Activated CD4-positive, alpha-beta T cell treated with anti-CD3 and anti-CD28 coated beads for 36 hours (primary cell): ENCODE measurements at regions not wholly inside any gene's neighbourhood (a gene's known extent, or its start where the extent isn't known, plus 50 kb on each side); places are given as distances from the start of the nearest gene placed in this dataset.

Source experiments
- ATAC-seq: fragments of 200-7000 bp; cut with Tn5 transposase; one replicate; pipeline ENCODE4 v1.10.0; 2021; ENCODE audit warnings: mild to moderate bottlenecking, moderate library complexity
- CTCF ChIA-PET: fragments of 350-600 bp; sonication (Branson Sonifier 250); formaldehyde crosslinking; loops from one replicate; lab custom pipeline; 2021; ENCODE audit warnings: antibody characterized with exemption; lab: Charles Lee
- POLR2A ChIA-PET: fragments of 350-600 bp; sonication (Branson Sonifier 250); formaldehyde crosslinking; loops from one replicate; lab custom pipeline; 2021; ENCODE audit warnings: antibody characterized with exemption, inconsistent platforms; lab: Charles Lee
- DNase-seq: peaks from one replicate; pipeline ENCODE4 v3.0.0-alpha.2; 2020
- H3K27ac Mint-ChIP-seq: one replicate; pipeline ENCODE4 v1.8.0; 2021; ENCODE audit warnings: mixed read lengths
- H3K27me3 Mint-ChIP-seq: one replicate; pipeline ENCODE4 v1.8.0; 2021; ENCODE audit warnings: mixed read lengths
- H3K36me3 Mint-ChIP-seq: one replicate; pipeline ENCODE4 v1.8.0; 2021; ENCODE audit warnings: low read depth, mixed read lengths
- H3K4me1 Mint-ChIP-seq: one replicate; pipeline ENCODE4 v1.8.0; 2021; ENCODE audit warnings: mixed read lengths
- H3K4me3 Mint-ChIP-seq: one replicate; pipeline ENCODE4 v1.8.0; 2021; ENCODE audit warnings: mild to moderate bottlenecking, moderate library complexity, mixed read lengths
- H3K9me3 Mint-ChIP-seq: one replicate; pipeline ENCODE4 v1.8.0; 2021; ENCODE audit warnings: low read depth, mixed read lengths
- intact Hi-C, 2 experiments: fragments of 100-400 bp; cut with DNase I in 1 of 2; cut with micrococcal nuclease in 1 of 2; formaldehyde crosslinking; loops; one replicate each; pipeline versions ENCODE4 v1.14.2 to v1.15.1; 2022 to 2024; cut with DNase I, micrococcal nuclease

GRCh38 chr6:14981960-14982359 lies 263.9 kb upstream of the JARID2 start:
- ATAC-seq (no peak), DNase-seq (no peak)
- intact Hi-C loops: no loop called here
- Mint-ChIP-seq H3K9me3 (no peaks in the 10 kb centered on the region), H3K4me3 (no peak overlapping the region), H3K4me1 (peaks cover 3% of the 10 kb centered on the region), H3K27ac (no peak overlapping the region), H3K36me3 (no peaks in the 10 kb centered on the region), H3K27me3 (peaks cover 2% of the 10 kb centered on the region)
- POLR2A ChIA-PET: no interaction called here
- CTCF ChIA-PET: no interaction called here

- Mint-ChIP-seq H3K4me3 (no peak overlapping the region), H3K27me3 (peaks cover 2% of the 10 kb centered on the region), H3K9me3 (no peaks in the 10 kb centered on the region), H3K27ac (no peak overlapping the region), H3K36me3 (no peaks in the 10 kb centered on the region), H3K4me1 (peaks cover 3% of the 10 kb centered on the region)
- intact Hi-C loops: no loop called here
- ChIA-PET CTCF (interaction anchor here (1.0 kb wide), 1 partner anchor 640 kb away, joined by 3 read pairs; no protein-coding TSS in a partner anchor), POLR2A (no interaction called here)
- ATAC-seq: no peak
- no peak for DNase-seq
These were observed 262.0 kb upstream of the JARID2 start for GRCh38 chr6:14983599-14984518.

GRCh38 chr6:14984519-14984853 lies 261.4 kb upstream of the JARID2 start:
- ChIA-PET CTCF (no interaction called here), POLR2A (no interaction called here)
- H3K36me3 Mint-ChIP-seq: no peaks in the 10 kb centered on the region
- intact Hi-C loops: no loop called here
- no peak overlapping the region for H3K4me3 Mint-ChIP-seq
- ATAC-seq (no peak), DNase-seq (no peak)
- H3K27me3 Mint-ChIP-seq: peaks cover 2% of the 10 kb centered on the region
- H3K9me3 Mint-ChIP-seq: no peaks in the 10 kb centered on the region
- H3K27ac Mint-ChIP-seq: no peak overlapping the region
- H3K4me1 Mint-ChIP-seq: peaks cover 3% of the 10 kb centered on the region

DNA sequence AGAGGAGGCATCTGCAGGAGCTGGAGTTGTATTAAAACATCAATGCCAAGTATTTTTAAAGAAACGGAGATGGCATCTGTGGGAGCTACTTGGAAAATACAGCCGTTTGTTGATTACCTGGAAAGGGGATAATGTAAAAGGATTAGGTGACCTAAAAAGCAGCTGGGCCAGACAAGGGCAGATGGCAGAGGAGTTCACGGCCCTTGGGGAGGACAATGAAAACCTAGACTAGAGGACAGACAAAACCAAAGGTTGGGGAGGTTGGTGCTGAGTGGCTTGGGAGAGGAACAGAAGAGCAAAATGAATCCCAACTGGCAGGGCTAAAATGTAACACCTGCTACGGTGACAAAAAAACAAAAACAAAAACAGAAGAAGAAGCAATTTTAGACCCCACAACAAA lies 260.5 kb upstream of the JARID2 start:
- H3K36me3 Mint-ChIP-seq: no peaks in the 10 kb centered on the region
- peaks cover 3% of the 10 kb centered on the region for H3K4me1 Mint-ChIP-seq
- H3K27ac Mint-ChIP-seq: no peak overlapping the region
- DNase-seq (no peak), ATAC-seq (no peak)
- ChIA-PET POLR2A (no interaction called here), CTCF (no interaction called here)
- H3K27me3 Mint-ChIP-seq: peaks cover 2% of the 10 kb centered on the region
- intact Hi-C loops: loop anchor here in 1 of 2 experiments (1.0 kb wide), 1 partner anchor 9 kb away; no protein-coding TSS in a partner anchor
- H3K9me3 Mint-ChIP-seq: no peaks in the 10 kb centered on the region
- no peak overlapping the region for H3K4me3 Mint-ChIP-seq

GRCh38 chr6:14986370-14986769 lies 259.5 kb upstream of the JARID2 start:
- ChIA-PET CTCF (no interaction called here), POLR2A (no interaction called here)
- Mint-ChIP-seq H3K4me3 (no peak overlapping the region), H3K27me3 (peaks cover 2% of the 10 kb centered on the region), H3K36me3 (no peaks in the 10 kb centered on the region), H3K27ac (no peak overlapping the region), H3K9me3 (no peaks in the 10 kb centered on the region), H3K4me1 (peaks cover 3% of the 10 kb centered on the region)
- DNase-seq: no peak
- no peak for ATAC-seq
- intact Hi-C loops: no loop called here

DNA sequence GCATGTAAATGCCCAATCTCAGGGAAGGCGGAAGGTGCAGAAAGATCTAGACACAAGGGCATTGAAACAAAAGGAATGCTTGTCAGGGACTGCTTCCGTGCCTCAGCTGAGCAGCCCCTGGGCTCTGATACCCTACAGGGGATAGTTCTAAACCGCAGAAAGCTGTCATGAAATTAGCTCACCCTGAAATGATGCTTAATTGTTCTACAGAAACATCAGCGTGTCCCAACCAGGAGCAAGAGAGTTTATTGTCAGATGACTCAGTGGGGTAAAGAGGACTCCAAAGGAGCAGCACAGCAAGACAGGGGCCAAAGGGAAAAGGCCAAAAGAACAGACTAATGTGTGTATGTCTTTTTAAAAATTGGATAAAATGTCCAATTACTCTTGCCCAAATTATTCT lies 258.4 kb upstream of the JARID2 start:
- Mint-ChIP-seq H3K9me3 (no peaks in the 10 kb centered on the region), H3K4me3 (no peak overlapping the region), H3K36me3 (no peaks in the 10 kb centered on the region), H3K27me3 (peaks cover 2% of the 10 kb centered on the region), H3K4me1 (no peaks in the 10 kb centered on the region), H3K27ac (no peak overlapping the region)
- ATAC-seq (no peak), DNase-seq (no peak)
- ChIA-PET CTCF (no interaction called here), POLR2A (no interaction called here)
- intact Hi-C loops: no loop called here

GRCh38 chr6:14992382-14992781 lies 253.5 kb upstream of the JARID2 start:
- no peaks in the 10 kb centered on the region for H3K27me3 Mint-ChIP-seq
- DNase-seq (no peak), ATAC-seq (no peak)
- POLR2A ChIA-PET: no interaction called here
- no peak overlapping the region for H3K27ac Mint-ChIP-seq
- no peaks in the 10 kb centered on the region for H3K9me3 Mint-ChIP-seq
- CTCF ChIA-PET: no interaction called here
- H3K36me3 Mint-ChIP-seq: no peaks in the 10 kb centered on the region
- intact Hi-C loops: no loop called here
- no peak overlapping the region for H3K4me3 Mint-ChIP-seq
- H3K4me1 Mint-ChIP-seq: no peaks in the 10 kb centered on the region

GRCh38 chr6:14995208-14995607 lies 250.7 kb upstream of the JARID2 start:
- ATAC-seq: no peak
- Mint-ChIP-seq H3K4me1 (no peaks in the 10 kb centered on the region), H3K9me3 (no peaks in the 10 kb centered on the region), H3K27ac (no peak overlapping the region), H3K4me3 (no peak overlapping the region), H3K36me3 (no peaks in the 10 kb centered on the region), H3K27me3 (no peaks in the 10 kb centered on the region)
- POLR2A ChIA-PET: no interaction called here
- CTCF ChIA-PET: no interaction called here
- no peak for DNase-seq
- intact Hi-C loops: no loop called here

- no peak for DNase-seq
- Mint-ChIP-seq H3K4me3 (no peak overlapping the region), H3K27me3 (no peaks in the 10 kb centered on the region), H3K36me3 (no peaks in the 10 kb centered on the region), H3K27ac (no peak overlapping the region), H3K4me1 (no peaks in the 10 kb centered on the region), H3K9me3 (no peaks in the 10 kb centered on the region)
- CTCF ChIA-PET: no interaction called here
- POLR2A ChIA-PET: interaction anchor here (0.6 kb wide), 1 partner anchor 575 kb away, joined by 3 read pairs; no protein-coding TSS in a partner anchor
- no peak for ATAC-seq
- intact Hi-C loops: no loop called here
These were observed 249.8 kb upstream of the JARID2 start for GRCh38 chr6:14995966-14996602.

GRCh38 chr6:14996892-14997291 lies 249.0 kb upstream of the JARID2 start:
- no peak for DNase-seq
- Mint-ChIP-seq H3K27me3 (no peaks in the 10 kb centered on the region), H3K9me3 (no peaks in the 10 kb centered on the region), H3K27ac (no peak overlapping the region), H3K4me1 (no peaks in the 10 kb centered on the region), H3K36me3 (no peaks in the 10 kb centered on the region), H3K4me3 (no peak overlapping the region)
- POLR2A ChIA-PET: no interaction called here
- intact Hi-C loops: no loop called here
- CTCF ChIA-PET: no interaction called here
- ATAC-seq: no peak

GRCh38 chr6:14997507-14997906 lies 248.4 kb upstream of the JARID2 start:
- Mint-ChIP-seq H3K27me3 (no peaks in the 10 kb centered on the region), H3K4me3 (no peak overlapping the region), H3K36me3 (no peaks in the 10 kb centered on the region), H3K27ac (no peak overlapping the region), H3K4me1 (no peaks in the 10 kb centered on the region), H3K9me3 (no peaks in the 10 kb centered on the region)
- intact Hi-C loops: no loop called here
- ChIA-PET CTCF (no interaction called here), POLR2A (no interaction called here)
- ATAC-seq (no peak), DNase-seq (no peak)

GRCh38 chr6:14999106-14999505 lies 246.8 kb upstream of the JARID2 start:
- CTCF ChIA-PET: no interaction called here
- Mint-ChIP-seq H3K27ac (no peak overlapping the region), H3K4me1 (no peaks in the 10 kb centered on the region), H3K27me3 (no peaks in the 10 kb centered on the region), H3K4me3 (no peak overlapping the region), H3K36me3 (no peaks in the 10 kb centered on the region), H3K9me3 (no peaks in the 10 kb centered on the region)
- intact Hi-C loops: no loop called here
- ATAC-seq: no peak
- DNase-seq: no peak
- POLR2A ChIA-PET: interaction anchor here (0.7 kb wide), 1 partner anchor 463 kb away, joined by 3 read pairs; no protein-coding TSS in a partner anchor
